ENCODE measurements at regions not wholly inside any gene's neighbourhood (a gene's known extent, or its start where the extent isn't known, plus 50 kb on each side); places are given as distances from the start of the nearest gene placed in this dataset.

DNA sequence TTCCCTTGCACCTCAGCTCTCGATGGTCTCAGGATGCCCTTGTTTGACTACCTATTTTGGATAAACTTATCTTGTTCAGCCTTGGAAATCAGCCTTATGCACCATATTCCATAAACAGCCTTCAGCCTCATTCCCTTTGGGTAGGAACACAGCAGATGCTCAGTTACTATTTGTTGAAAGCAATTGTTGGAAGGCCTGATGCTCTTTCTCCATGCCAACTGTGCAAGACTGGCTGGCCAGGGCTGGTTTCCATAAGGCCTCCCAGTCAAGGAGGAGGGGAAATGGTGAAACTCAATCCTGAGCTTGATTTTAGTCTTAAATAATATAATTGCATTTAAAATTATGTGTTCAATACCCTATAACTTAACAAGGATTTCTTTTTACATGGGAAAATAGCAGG is 121.1 kb upstream of the DEPDC1 start:
- Histone ChIP-seq H3K9me3 (no peaks in the 10 kb centered on the region), H3K27ac (no peak overlapping the region), H3K4me1 (no peaks in the 10 kb centered on the region), H3K27me3 (no peaks in the 10 kb centered on the region), H3K4me3 (no peak overlapping the region), H3K36me3 (ENCODE audit: low read depth, missing control alignments) (no peaks in the 10 kb centered on the region)
- TF ChIP-seq CTCF (IDR thresholded peaks at IDR 0.05): no peak
- DNase-seq: no peak
- WGBS, 2 donors: 72 to 73% methylated on average over 1 of the region's 1 CpG
- intact Hi-C loops (cut with DNase I; ENCODE audit: low total_unique reads): no loop called here

DNA sequence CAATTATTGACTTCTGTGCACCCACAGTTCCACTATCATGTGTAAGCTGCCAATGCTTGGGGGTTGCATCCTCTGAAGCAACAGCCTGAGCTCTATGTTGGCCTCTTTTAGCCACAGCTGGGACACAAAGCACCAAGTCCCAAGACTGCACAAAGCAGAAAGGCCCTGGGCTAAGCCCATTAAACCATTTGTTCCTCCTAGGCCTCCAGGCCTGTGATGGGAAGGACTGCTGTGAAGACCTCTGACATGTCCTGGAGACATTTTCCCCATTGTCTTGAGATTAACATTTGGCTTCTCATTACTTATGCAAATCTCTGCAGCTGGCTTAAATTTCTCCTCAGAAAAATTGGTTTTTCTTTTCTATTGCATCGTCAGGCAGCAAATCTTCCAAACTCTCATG is 123.7 kb upstream of the DEPDC1 start:
- WGBS, 2 donors: 88 to 91% methylated on average over 1 of the region's 1 CpG
- no peak overlapping the region for H3K4me3 ChIP-seq
- intact Hi-C loops (cut with DNase I; ENCODE audit: low total_unique reads): no loop called here

GRCh38 chr1:68623700-68624099 is 126.8 kb upstream of the DEPDC1 start:
- Histone ChIP-seq H3K27ac (no peak overlapping the region), H3K27me3 (no peaks in the 10 kb centered on the region), H3K4me3 (no peak overlapping the region), H3K9me3 (no peaks in the 10 kb centered on the region), H3K36me3 (ENCODE audit: low read depth, missing control alignments) (no peaks in the 10 kb centered on the region), H3K4me1 (no peaks in the 10 kb centered on the region)
- no peak for DNase-seq
- TF ChIP-seq POLR2A (IDR thresholded peaks at IDR 0.05) (no peak), CTCF (IDR thresholded peaks at IDR 0.05) (no peak)
- 47 to 56% methylated on average over 2 of the region's 2 CpGs for WGBS, 2 donors
- intact Hi-C loops (cut with DNase I; ENCODE audit: low total_unique reads): no loop called here

More for the DNA sequence above, 123.7 kb upstream of the DEPDC1 start:
- H3K36me3 ChIP-seq (ENCODE audit: low read depth, missing control alignments): no peaks in the 10 kb centered on the region
- no peak overlapping the region for H3K27ac ChIP-seq
- H3K9me3 ChIP-seq: no peaks in the 10 kb centered on the region
- H3K27me3 ChIP-seq: no peaks in the 10 kb centered on the region
- TF ChIP-seq CTCF (IDR thresholded peaks at IDR 0.05): no peak
- no peak for TF ChIP-seq POLR2A (IDR thresholded peaks at IDR 0.05)
- DNase-seq: no peak
- no peaks in the 10 kb centered on the region for H3K4me1 ChIP-seq

- whole genome bisulfite sequencing, 2 donors: 64 to 77% methylated on average over 3 of the region's 3 CpGs
- H3K4me1 ChIP-seq: no peaks in the 10 kb centered on the region
- H3K27me3 ChIP-seq: no peaks in the 10 kb centered on the region
- intact Hi-C loops (cut with DNase I; ENCODE audit: low total_unique reads): no loop called here
- no peak overlapping the region for H3K4me3 ChIP-seq
- H3K36me3 ChIP-seq (ENCODE audit: low read depth, missing control alignments): no peaks in the 10 kb centered on the region
- DNase-seq: no peak
- no peak overlapping the region for H3K27ac ChIP-seq
- H3K9me3 ChIP-seq: no peaks in the 10 kb centered on the region
- no peak for TF ChIP-seq CTCF (IDR thresholded peaks at IDR 0.05)
- TF ChIP-seq POLR2A (IDR thresholded peaks at IDR 0.05): no peak
These were observed 127.4 kb upstream of the DEPDC1 start for GRCh38 chr1:68624233-68624632.

GRCh38 chr1:68625624-68626023 is 128.7 kb upstream of the DEPDC1 start:
- no peak overlapping the region for H3K4me3 ChIP-seq
- H3K9me3 ChIP-seq: no peaks in the 10 kb centered on the region
- H3K4me1 ChIP-seq: no peaks in the 10 kb centered on the region
- intact Hi-C loops (cut with DNase I; ENCODE audit: low total_unique reads): no loop called here
- WGBS, 2 donors: 60 to 72% methylated on average over 1 of the region's 1 CpG
- no peak overlapping the region for H3K27ac ChIP-seq
- no peaks in the 10 kb centered on the region for H3K27me3 ChIP-seq
- TF ChIP-seq POLR2A (IDR thresholded peaks at IDR 0.05) (no peak), CTCF (IDR thresholded peaks at IDR 0.05) (no peak)
- no peaks in the 10 kb centered on the region for H3K36me3 ChIP-seq (ENCODE audit: low read depth, missing control alignments)
- no peak for DNase-seq
